ENCODE measurements at regions not wholly inside any gene's neighbourhood (a gene's known extent, or its start where the extent isn't known, plus 50 kb on each side); places are given as distances from the start of the nearest gene placed in this dataset.
A peak's percentile ranks its signal among the peaks of the same experiment; 100 is the strongest.

DNA sequence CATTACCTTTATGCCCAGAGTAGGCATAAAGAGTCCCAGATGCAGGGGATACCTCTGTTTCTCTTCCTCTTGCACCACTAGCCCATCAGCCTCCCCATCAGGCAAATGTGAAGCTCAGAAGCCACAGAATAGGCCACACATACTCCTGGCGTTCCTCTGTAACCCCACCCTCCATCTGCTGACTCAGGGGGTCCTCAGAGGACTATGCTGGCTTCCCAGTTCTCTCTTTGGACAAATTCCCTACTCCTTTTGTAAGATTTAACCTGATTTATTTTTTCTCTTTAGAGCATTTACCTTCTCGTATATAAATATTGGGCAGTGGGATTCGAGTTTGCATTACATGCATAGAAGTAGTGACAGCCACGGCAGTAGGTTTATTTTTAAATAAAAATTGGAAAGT lies 262.3 kb upstream of the CADM1 start:
- no peak overlapping the region for H3K4me2 ChIP-seq (ENCODE audit: insufficient read depth, low read length, poor library complexity, severe bottlenecking)
- no peaks in the 10 kb centered on the region for H3K79me1 ChIP-seq (ENCODE audit: low read depth, low read length)
- H3K23ac ChIP-seq (ENCODE audit: low read depth, low read length, poor library complexity) = no peak overlapping the region
- no peak overlapping the region for H2AK5ac ChIP-seq (ENCODE audit: low read depth, low read length)
- H3K4ac ChIP-seq (ENCODE audit: low read length) = no peak overlapping the region
- H3K9me3 ChIP-seq (replicated peaks in 1 of 2; ENCODE audit: control insufficient read depth in 2 of 2, insufficient read depth in 1 of 2, low read depth in 1 of 2, low read length in 2 of 2) = no peaks in the 10 kb centered on the region
- no peak overlapping the region for H2AFZ ChIP-seq (ENCODE audit: low read length)
- H4K91ac ChIP-seq (ENCODE audit: low read depth, low read length, poor library complexity) = no peak overlapping the region
- no peak overlapping the region for H4K8ac ChIP-seq (ENCODE audit: low read depth, low read length)
- no peak overlapping the region for H2BK12ac ChIP-seq (ENCODE audit: low read length)
- no peak overlapping the region for H2BK5ac ChIP-seq (ENCODE audit: low read length)
- DNase-seq (ENCODE audit: low spot score) = no peak
- no peak overlapping the region for H3K27ac ChIP-seq (replicated peaks; ENCODE audit: low read length)
- no peak overlapping the region for H3K14ac ChIP-seq (ENCODE audit: low read length)
- no CpG with 5 or more reads among the region's 4 CpGs for WGBS, 2 donors (ENCODE audit: extremely low coverage in 2 of 2, insufficient read length in 2 of 2, insufficient replicate concordance in 1 of 2)
- peaks cover 0 to 4% of the 10 kb centered on the region in 2 donors for H3K4me1 ChIP-seq (ENCODE audit: control insufficient read depth in 2 of 2, insufficient read depth in 1 of 2, low read depth in 1 of 2, low read length in 2 of 2)
- no peak overlapping the region for H2BK120ac ChIP-seq (ENCODE audit: low read depth, low read length)
- H3K36me3 ChIP-seq (replicated peaks in 1 of 2; ENCODE audit: control insufficient read depth in 2 of 2, insufficient read depth in 2 of 2, low read length in 2 of 2) = no peaks in the 10 kb centered on the region
- H3K18ac ChIP-seq (ENCODE audit: low read length) = no peak overlapping the region
- H2BK15ac ChIP-seq (ENCODE audit: low read length) = no peak overlapping the region
- peaks cover 0 to 13% (median 0%) of the 10 kb centered on the region in 3 experiments for H3K27me3 ChIP-seq (ENCODE audit: control insufficient read depth in 3 of 3, insufficient read depth in 3 of 3, low read depth in 1 of 3, low read length in 3 of 3)
- no peak overlapping the region for H3K9ac ChIP-seq (ENCODE audit: low read depth, low read length, poor library complexity)
- no peak overlapping the region for H3K4me3 ChIP-seq (ENCODE audit: low read length in 2 of 2)

- Histone ChIP-seq H3K23ac (ENCODE audit: low read depth, low read length, poor library complexity) (no peak overlapping the region), H3K4ac (ENCODE audit: low read length) (no peak overlapping the region), H3K27me3 (ENCODE audit: control insufficient read depth in 3 of 3, insufficient read depth in 3 of 3, low read depth in 1 of 3, low read length in 3 of 3) (peaks cover 0 to 20% (median 0%) of the 10 kb centered on the region in 3 experiments), H3K79me1 (ENCODE audit: low read depth, low read length) (no peaks in the 10 kb centered on the region), H3K4me1 (ENCODE audit: control insufficient read depth in 2 of 2, insufficient read depth in 1 of 2, low read depth in 1 of 2, low read length in 2 of 2) (peaks cover 0 to 10% of the 10 kb centered on the region in 2 donors), H3K14ac (ENCODE audit: low read length) (no peak overlapping the region), H2AK5ac (ENCODE audit: low read depth, low read length) (no peak overlapping the region), H3K4me2 (ENCODE audit: insufficient read depth, low read length, poor library complexity, severe bottlenecking) (no peak overlapping the region), H2BK15ac (ENCODE audit: low read length) (no peak overlapping the region), H2BK12ac (ENCODE audit: low read length) (no peak overlapping the region), H2BK120ac (ENCODE audit: low read depth, low read length) (no peak overlapping the region), H3K18ac (ENCODE audit: low read length) (no peak overlapping the region), H4K8ac (ENCODE audit: low read depth, low read length) (no peak overlapping the region), H2AFZ (ENCODE audit: low read length) (no peak overlapping the region), H3K9me3 (replicated peaks in 1 of 2; ENCODE audit: control insufficient read depth in 2 of 2, insufficient read depth in 1 of 2, low read depth in 1 of 2, low read length in 2 of 2) (no peaks in the 10 kb centered on the region), H2BK5ac (ENCODE audit: low read length) (no peak overlapping the region), H3K4me3 (ENCODE audit: low read length in 2 of 2) (no peak overlapping the region), H3K36me3 (replicated peaks in 1 of 2; ENCODE audit: control insufficient read depth in 2 of 2, insufficient read depth in 2 of 2, low read length in 2 of 2) (no peaks in the 10 kb centered on the region), H3K9ac (ENCODE audit: low read depth, low read length, poor library complexity) (no peak overlapping the region), H3K27ac (replicated peaks; ENCODE audit: low read length) (no peak overlapping the region), H4K91ac (ENCODE audit: low read depth, low read length, poor library complexity) (no peak overlapping the region)
- no peak for DNase-seq (ENCODE audit: low spot score)
- WGBS, 2 donors (ENCODE audit: extremely low coverage in 2 of 2, insufficient read length in 2 of 2, insufficient replicate concordance in 1 of 2) = no CpG with 5 or more reads among the region's 6 CpGs
Measured at GRCh38 chr11:115765803-115766239, 261.6 kb upstream of the CADM1 start.

DNA sequence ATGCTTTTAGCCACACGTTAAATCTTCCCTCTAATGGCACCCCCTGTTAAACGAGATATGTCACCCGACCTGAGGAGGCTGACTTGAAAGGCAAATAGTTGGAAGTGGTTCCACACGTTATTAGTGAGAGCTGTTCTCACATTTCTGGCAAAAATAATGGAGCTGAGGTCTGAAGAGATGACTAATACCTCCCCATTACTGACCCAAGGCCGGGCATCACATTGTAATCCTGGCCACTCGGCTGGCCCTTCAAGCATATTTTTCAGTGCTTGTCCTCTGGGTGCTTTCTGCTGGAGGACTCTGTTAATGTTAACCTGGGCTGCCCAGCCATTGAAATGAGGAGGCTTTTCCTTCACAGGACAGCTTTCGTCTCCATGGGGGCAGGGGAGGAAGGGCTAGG lies 260.0 kb upstream of the CADM1 start:
- no peak overlapping the region for H3K18ac ChIP-seq (ENCODE audit: low read length)
- H2BK5ac ChIP-seq (ENCODE audit: low read length) = no peak overlapping the region
- H2AK5ac ChIP-seq (ENCODE audit: low read depth, low read length) = no peak overlapping the region
- H3K4me1 ChIP-seq (ENCODE audit: control insufficient read depth in 2 of 2, insufficient read depth in 1 of 2, low read depth in 1 of 2, low read length in 2 of 2) = peaks cover 0 to 19% of the 10 kb centered on the region in 2 donors
- H3K27ac ChIP-seq (replicated peaks; ENCODE audit: low read length) = no peak overlapping the region
- H2BK15ac ChIP-seq (ENCODE audit: low read length) = no peak overlapping the region
- no peak overlapping the region for H4K8ac ChIP-seq (ENCODE audit: low read depth, low read length)
- no peak overlapping the region for H3K9ac ChIP-seq (ENCODE audit: low read depth, low read length, poor library complexity)
- H3K9me3 ChIP-seq (replicated peaks in 1 of 2; ENCODE audit: control insufficient read depth in 2 of 2, insufficient read depth in 1 of 2, low read depth in 1 of 2, low read length in 2 of 2) = no peaks in the 10 kb centered on the region
- no peak overlapping the region for H2BK12ac ChIP-seq (ENCODE audit: low read length)
- H3K23ac ChIP-seq (ENCODE audit: low read depth, low read length, poor library complexity) = no peak overlapping the region
- no peak overlapping the region for H3K4ac ChIP-seq (ENCODE audit: low read length)
- no peak overlapping the region for H2AFZ ChIP-seq (ENCODE audit: low read length)
- DNase-seq (ENCODE audit: low spot score) = no peak
- no peak overlapping the region for H3K4me2 ChIP-seq (ENCODE audit: insufficient read depth, low read length, poor library complexity, severe bottlenecking)
- no CpG with 5 or more reads among the region's 7 CpGs for WGBS, 2 donors (ENCODE audit: extremely low coverage in 2 of 2, insufficient read length in 2 of 2, insufficient replicate concordance in 1 of 2)
- no peak overlapping the region for H2BK120ac ChIP-seq (ENCODE audit: low read depth, low read length)
- no peak overlapping the region for H3K14ac ChIP-seq (ENCODE audit: low read length)
- H3K79me1 ChIP-seq (ENCODE audit: low read depth, low read length) = no peaks in the 10 kb centered on the region
- H3K27me3 ChIP-seq (ENCODE audit: control insufficient read depth in 3 of 3, insufficient read depth in 3 of 3, low read depth in 1 of 3, low read length in 3 of 3) = peaks cover 0 to 36% (median 7%) of the 10 kb centered on the region in 3 experiments
- H3K36me3 ChIP-seq (replicated peaks in 1 of 2; ENCODE audit: control insufficient read depth in 2 of 2, insufficient read depth in 2 of 2, low read length in 2 of 2) = no peaks in the 10 kb centered on the region
- H3K4me3 ChIP-seq (ENCODE audit: low read length in 2 of 2) = no peak overlapping the region
- no peak overlapping the region for H4K91ac ChIP-seq (ENCODE audit: low read depth, low read length, poor library complexity)

DNA sequence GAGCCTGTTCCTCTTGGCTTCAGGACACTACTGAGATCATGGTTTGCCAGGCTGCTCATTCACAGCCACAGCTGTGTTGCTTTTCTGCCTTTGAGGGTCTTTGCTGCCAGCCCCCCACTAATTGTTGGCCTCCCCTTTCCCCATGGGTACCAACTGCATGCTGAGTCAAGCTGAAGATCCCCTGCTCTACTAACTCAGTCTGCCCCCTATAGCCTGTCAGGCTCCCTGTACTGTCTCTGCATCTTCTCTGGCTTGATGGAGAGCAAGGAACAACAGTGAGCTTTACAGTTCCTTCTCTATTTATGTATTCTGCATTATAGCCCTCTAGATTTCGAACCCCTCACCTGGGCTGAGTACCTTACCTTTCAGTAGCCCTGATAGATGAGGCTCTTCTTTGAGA lies 257.6 kb upstream of the CADM1 start:
- H3K4me2 ChIP-seq (ENCODE audit: insufficient read depth, low read length, poor library complexity, severe bottlenecking) = no peak overlapping the region
- peaks cover 0 to 52% (median 11%) of the 10 kb centered on the region in 3 experiments for H3K27me3 ChIP-seq (ENCODE audit: control insufficient read depth in 3 of 3, insufficient read depth in 3 of 3, low read depth in 1 of 3, low read length in 3 of 3)
- no peak overlapping the region for H2AFZ ChIP-seq (ENCODE audit: low read length)
- H3K27ac ChIP-seq (replicated peaks; ENCODE audit: low read length) = no peak overlapping the region
- H2AK5ac ChIP-seq (ENCODE audit: low read depth, low read length) = peak overlapping the region; percentile 72
- no peaks in the 10 kb centered on the region for H3K9me3 ChIP-seq (replicated peaks in 1 of 2; ENCODE audit: control insufficient read depth in 2 of 2, insufficient read depth in 1 of 2, low read depth in 1 of 2, low read length in 2 of 2)
- WGBS, 2 donors (ENCODE audit: extremely low coverage in 2 of 2, insufficient read length in 2 of 2, insufficient replicate concordance in 1 of 2) = no CpG with 5 or more reads among the region's 1 CpG
- peaks cover 0 to 19% of the 10 kb centered on the region in 2 donors for H3K4me1 ChIP-seq (ENCODE audit: control insufficient read depth in 2 of 2, insufficient read depth in 1 of 2, low read depth in 1 of 2, low read length in 2 of 2)
- DNase-seq (ENCODE audit: low spot score) = no peak
- no peak overlapping the region for H3K4me3 ChIP-seq (ENCODE audit: low read length in 2 of 2)
- peak overlapping the region; percentile 18 for H3K9ac ChIP-seq (ENCODE audit: low read depth, low read length, poor library complexity)
- no peak overlapping the region for H2BK12ac ChIP-seq (ENCODE audit: low read length)
- H3K79me1 ChIP-seq (ENCODE audit: low read depth, low read length) = no peaks in the 10 kb centered on the region
- peak overlapping the region; percentile 56 for H3K18ac ChIP-seq (ENCODE audit: low read length)
- no peaks in the 10 kb centered on the region for H3K36me3 ChIP-seq (replicated peaks in 1 of 2; ENCODE audit: control insufficient read depth in 2 of 2, insufficient read depth in 2 of 2, low read length in 2 of 2)
- no peak overlapping the region for H2BK15ac ChIP-seq (ENCODE audit: low read length)
- H3K23ac ChIP-seq (ENCODE audit: low read depth, low read length, poor library complexity) = no peak overlapping the region
- H4K91ac ChIP-seq (ENCODE audit: low read depth, low read length, poor library complexity) = no peak overlapping the region
- no peak overlapping the region for H2BK120ac ChIP-seq (ENCODE audit: low read depth, low read length)
- H2BK5ac ChIP-seq (ENCODE audit: low read length) = peak overlapping the region; percentile 46
- no peak overlapping the region for H3K4ac ChIP-seq (ENCODE audit: low read length)
- H3K14ac ChIP-seq (ENCODE audit: low read length) = no peak overlapping the region
- H4K8ac ChIP-seq (ENCODE audit: low read depth, low read length) = no peak overlapping the region

Data from neuronal stem cell (in vitro differentiated cells).